Pons (tissue), 1 donor: ENCODE measurements at regions not wholly inside any gene's neighbourhood (a gene's known extent, or its start where the extent isn't known, plus 50 kb on each side); places are given as distances from the start of the nearest gene placed in this dataset.
"Not testable (repeated sequence)": the region's sequence is repeated elsewhere in the genome, so short reads cannot be mapped to it uniquely, and the experiment has no call there.

Source experiments
- DNase-seq: peaks from one replicate; pipeline ENCODE4 v3.0.0-alpha.2; 2016; ENCODE audit warnings: low spot score

- DNase-seq = no peak
These were observed 163.6 kb upstream of the NDN start for GRCh38 chr15:23850666-23851065.

- DNase-seq = no peak
These were observed 164.8 kb upstream of the NDN start for GRCh38 chr15:23851921-23852320.

GRCh38 chr15:23853286-23853685 is 166.2 kb upstream of the NDN start:
- DNase-seq = no peak

- DNase-seq = no peak
These were observed 167.3 kb upstream of the NDN start for GRCh38 chr15:23854203-23854911.

- DNase-seq = no peak
These were observed 168.0 kb upstream of the NDN start for GRCh38 chr15:23854912-23855659.

GRCh38 chr15:23855947-23856346 is 168.8 kb upstream of the NDN start:
- DNase-seq = no peak

GRCh38 chr15:23857028-23857641 is 170.0 kb upstream of the NDN start:
- peak; percentile 62 for DNase-seq

- DNase-seq = no peak
These were observed 171.9 kb upstream of the NDN start for GRCh38 chr15:23859008-23859407.

- DNase-seq = no peak
These were observed 173.5 kb upstream of the NDN start for GRCh38 chr15:23860290-23861245.

GRCh38 chr15:23866832-23867231 is 179.7 kb upstream of the NDN start:
- peak; percentile 54 for DNase-seq

GRCh38 chr15:23869396-23869795 is 182.3 kb upstream of the NDN start:
- no peak for DNase-seq

GRCh38 chr15:23873613-23874012 is 186.5 kb upstream of the NDN start:
- DNase-seq = not testable (repeated sequence)

- peak; percentile 13 for DNase-seq
These were observed 190.7 kb upstream of the NDN start for GRCh38 chr15:23877502-23878412.

- DNase-seq = no peak
These were observed 194.2 kb upstream of the NDN start for GRCh38 chr15:23881291-23881690.

- no peak for DNase-seq
These were observed 203.1 kb upstream of the NDN start for GRCh38 chr15:23890218-23890617.

GRCh38 chr15:23897091-23897490 is 210.0 kb upstream of the NDN start:
- DNase-seq = no peak

GRCh38 chr15:23897531-23897930 is 210.4 kb upstream of the NDN start:
- DNase-seq = no peak

GRCh38 chr15:23910030-23910429 is 222.9 kb upstream of the NDN start:
- DNase-seq = no peak

GRCh38 chr15:23912191-23912590 is 225.1 kb upstream of the NDN start:
- DNase-seq = no peak

GRCh38 chr15:23913081-23913480 is 226.0 kb upstream of the NDN start:
- DNase-seq = no peak

- no peak for DNase-seq
These were observed 226.5 kb upstream of the NDN start for GRCh38 chr15:23913635-23914034.
